Neutrophil (primary cell): ENCODE measurements at regions not wholly inside any gene's neighbourhood (a gene's known extent, or its start where the extent isn't known, plus 50 kb on each side); places are given as distances from the start of the nearest gene placed in this dataset.

Experiments used
- H3K27ac ChIP-seq: fragments of 200-600 bp; sonication (generic); 2 replicates; pipeline ENCODE4 v1.5.1; 2016; ENCODE audit warnings: mild to moderate bottlenecking, moderate library complexity
- H3K27me3 ChIP-seq: fragments of 200-600 bp; sonication (generic); 2 replicates; pipeline ENCODE4 v1.6.0; 2016; ENCODE audit warnings: mild to moderate bottlenecking
- H3K36me3 ChIP-seq: fragments of 200-600 bp; sonication (generic); 2 replicates; pipeline ENCODE4 v1.5.1; 2017
- H3K4me1 ChIP-seq, 2 experiments: fragments of 200-600 bp in 1 of 2; sonication (generic) in 1 of 2; 1 replicate in 1 of 2; 2 replicates in 1 of 2; pipeline versions ENCODE4 v1.5.1 to v1.6.1; 2013 to 2016; ENCODE audit warnings: low read depth in 1 of 2, low read length in 1 of 2, mild to moderate bottlenecking in 1 of 2, moderate library complexity in 1 of 2; ENCODE audit not compliant: control insufficient read depth in 1 of 2, insufficient read depth in 1 of 2
- H3K4me3 ChIP-seq, 2 experiments: fragments of 200-600 bp in 1 of 2; sonication (generic) in 1 of 2; 1 replicate in 1 of 2; 2 replicates in 1 of 2; pipeline ENCODE4 v1.5.1; 2013 to 2016; ENCODE audit warnings: low read depth in 1 of 2, low read length in 1 of 2, mild to moderate bottlenecking in 1 of 2, moderate library complexity in 1 of 2
- H3K9me3 ChIP-seq: fragments of 200-600 bp; sonication (generic); 2 replicates; pipeline ENCODE4 v1.5.1; 2016
- TF ChIP-seq, protein P1 (sequence below): fragments of 200-600 bp; sonication (generic); IDR thresholded peaks from 2 replicates; pipeline ENCODE4 v1.5.1; 2016; ENCODE audit warnings: antibody characterized with exemption

DNA sequence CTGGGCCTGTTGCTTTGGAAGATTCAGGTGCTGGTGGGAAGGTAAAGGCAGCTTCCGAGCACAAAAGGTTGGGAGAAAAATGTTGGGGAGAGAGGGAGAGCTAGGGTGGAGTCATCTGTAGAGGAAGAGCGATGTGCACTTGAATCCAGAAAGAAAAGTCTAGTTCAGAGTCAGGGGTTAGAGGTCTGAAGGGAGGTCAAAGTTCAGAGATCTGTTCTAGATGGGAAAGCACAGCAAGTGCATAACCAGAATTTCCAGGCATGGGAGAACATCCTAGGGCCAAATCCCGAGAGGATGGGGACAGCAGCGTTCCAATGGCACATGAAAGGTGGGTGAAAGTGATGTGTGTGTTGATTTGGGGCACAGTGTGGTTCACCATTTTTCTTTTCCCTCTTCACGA lies 51.5 kb upstream of the MKLN1 start:
- TF ChIP-seq, protein P1, sequence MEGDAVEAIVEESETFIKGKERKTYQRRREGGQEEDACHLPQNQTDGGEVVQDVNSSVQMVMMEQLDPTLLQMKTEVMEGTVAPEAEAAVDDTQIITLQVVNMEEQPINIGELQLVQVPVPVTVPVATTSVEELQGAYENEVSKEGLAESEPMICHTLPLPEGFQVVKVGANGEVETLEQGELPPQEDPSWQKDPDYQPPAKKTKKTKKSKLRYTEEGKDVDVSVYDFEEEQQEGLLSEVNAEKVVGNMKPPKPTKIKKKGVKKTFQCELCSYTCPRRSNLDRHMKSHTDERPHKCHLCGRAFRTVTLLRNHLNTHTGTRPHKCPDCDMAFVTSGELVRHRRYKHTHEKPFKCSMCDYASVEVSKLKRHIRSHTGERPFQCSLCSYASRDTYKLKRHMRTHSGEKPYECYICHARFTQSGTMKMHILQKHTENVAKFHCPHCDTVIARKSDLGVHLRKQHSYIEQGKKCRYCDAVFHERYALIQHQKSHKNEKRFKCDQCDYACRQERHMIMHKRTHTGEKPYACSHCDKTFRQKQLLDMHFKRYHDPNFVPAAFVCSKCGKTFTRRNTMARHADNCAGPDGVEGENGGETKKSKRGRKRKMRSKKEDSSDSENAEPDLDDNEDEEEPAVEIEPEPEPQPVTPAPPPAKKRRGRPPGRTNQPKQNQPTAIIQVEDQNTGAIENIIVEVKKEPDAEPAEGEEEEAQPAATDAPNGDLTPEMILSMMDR, result no peak
- no peak overlapping the region for H3K4me3 ChIP-seq
- H3K27me3 ChIP-seq, result no peaks in the 10 kb centered on the region

DNA sequence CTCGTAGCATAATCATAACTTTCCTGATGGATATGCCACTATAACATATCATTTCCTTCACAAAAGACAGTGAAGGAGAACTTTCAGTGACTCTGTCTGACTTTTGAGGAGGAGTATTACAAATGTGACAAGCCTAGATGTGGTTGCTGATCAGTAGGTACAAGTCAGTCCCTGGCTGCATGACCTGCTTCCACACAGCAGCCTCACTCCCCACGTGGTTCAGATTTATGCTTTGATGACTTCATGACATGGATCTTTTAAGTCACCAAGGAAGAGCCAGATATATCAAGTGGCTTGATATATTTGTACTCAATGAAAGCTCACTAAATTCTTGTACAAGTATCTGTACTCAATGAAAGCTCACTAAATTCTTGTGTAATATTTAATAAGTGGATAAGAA lies 50.9 kb upstream of the MKLN1 start:
- no peak overlapping the region for H3K27ac ChIP-seq
- H3K9me3 ChIP-seq, result no peaks in the 10 kb centered on the region
- no peak overlapping the region for H3K4me3 ChIP-seq
- H3K36me3 ChIP-seq, result no peaks in the 10 kb centered on the region
- H3K27me3 ChIP-seq, result no peaks in the 10 kb centered on the region
- TF ChIP-seq, protein P1, result no peak
- H3K4me1 ChIP-seq, result no peaks in the 10 kb centered on the region

More for the DNA sequence above, 51.5 kb upstream of the MKLN1 start:
- Histone ChIP-seq H3K36me3 (no peaks in the 10 kb centered on the region), H3K27ac (no peak overlapping the region), H3K9me3 (no peaks in the 10 kb centered on the region), H3K4me1 (no peaks in the 10 kb centered on the region)
